ENCODE measurements at regions not wholly inside any gene's neighbourhood (a gene's known extent, or its start where the extent isn't known, plus 50 kb on each side); places are given as distances from the start of the nearest gene placed in this dataset.

DNA sequence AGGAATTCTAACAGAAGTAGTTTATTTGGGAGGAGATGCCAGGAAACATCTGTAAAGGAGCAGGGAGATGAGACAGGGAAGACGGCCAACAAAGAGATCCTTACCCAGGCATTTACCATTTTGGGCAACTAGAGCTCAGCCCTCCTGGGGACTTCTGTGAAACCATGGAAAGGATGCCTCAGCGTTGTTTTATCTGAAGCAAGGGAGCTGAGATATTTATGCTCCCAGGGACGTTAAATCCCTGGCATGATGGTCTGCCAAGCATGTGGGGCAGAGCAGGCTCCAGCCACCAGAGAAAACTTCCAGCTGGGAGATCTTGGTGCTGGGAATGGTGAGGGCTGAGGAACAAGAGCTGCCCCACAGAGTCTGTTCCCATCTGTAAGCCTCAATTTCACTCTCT is 114.8 kb upstream of the FOXF1 start:
- TF ChIP-seq, protein P1, sequence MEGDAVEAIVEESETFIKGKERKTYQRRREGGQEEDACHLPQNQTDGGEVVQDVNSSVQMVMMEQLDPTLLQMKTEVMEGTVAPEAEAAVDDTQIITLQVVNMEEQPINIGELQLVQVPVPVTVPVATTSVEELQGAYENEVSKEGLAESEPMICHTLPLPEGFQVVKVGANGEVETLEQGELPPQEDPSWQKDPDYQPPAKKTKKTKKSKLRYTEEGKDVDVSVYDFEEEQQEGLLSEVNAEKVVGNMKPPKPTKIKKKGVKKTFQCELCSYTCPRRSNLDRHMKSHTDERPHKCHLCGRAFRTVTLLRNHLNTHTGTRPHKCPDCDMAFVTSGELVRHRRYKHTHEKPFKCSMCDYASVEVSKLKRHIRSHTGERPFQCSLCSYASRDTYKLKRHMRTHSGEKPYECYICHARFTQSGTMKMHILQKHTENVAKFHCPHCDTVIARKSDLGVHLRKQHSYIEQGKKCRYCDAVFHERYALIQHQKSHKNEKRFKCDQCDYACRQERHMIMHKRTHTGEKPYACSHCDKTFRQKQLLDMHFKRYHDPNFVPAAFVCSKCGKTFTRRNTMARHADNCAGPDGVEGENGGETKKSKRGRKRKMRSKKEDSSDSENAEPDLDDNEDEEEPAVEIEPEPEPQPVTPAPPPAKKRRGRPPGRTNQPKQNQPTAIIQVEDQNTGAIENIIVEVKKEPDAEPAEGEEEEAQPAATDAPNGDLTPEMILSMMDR (IDR thresholded peaks at IDR 0.05) = no peak
- Mint-ChIP-seq H3K36me3 (ENCODE audit: unreplicated experiment) (no peaks in the 10 kb centered on the region), H3K4me1 (ENCODE audit: unreplicated experiment) (no peaks in the 10 kb centered on the region), H3K9me3 (ENCODE audit: unreplicated experiment) (no peaks in the 10 kb centered on the region), H3K27me3 (ENCODE audit: unreplicated experiment) (peaks cover 6% of the 10 kb centered on the region), H3K27ac (ENCODE audit: unreplicated experiment) (no peak overlapping the region), H3K4me3 (ENCODE audit: unreplicated experiment) (no peak overlapping the region)
- no peak for DNase-seq (ENCODE audit: extremely low spot score, unreplicated experiment)

DNA sequence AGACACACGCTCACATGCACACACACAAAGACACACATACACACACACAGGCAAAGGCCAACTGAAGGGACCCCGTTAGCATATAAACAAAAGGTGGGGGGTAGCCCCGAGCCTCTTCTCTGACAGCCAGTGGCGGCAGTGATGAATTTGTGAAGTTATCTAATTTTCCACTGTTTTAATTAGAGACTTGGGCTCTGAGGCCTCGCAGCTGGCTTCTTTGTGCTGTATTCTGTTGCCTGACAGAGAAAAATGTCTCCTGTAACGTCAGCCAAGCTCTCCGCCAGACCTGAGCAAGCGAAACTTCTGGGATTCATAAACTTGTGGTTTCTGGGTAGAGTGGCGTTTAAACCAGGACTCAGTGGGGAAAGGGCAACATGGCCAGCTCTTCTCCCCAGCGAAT is 113.9 kb upstream of the FOXF1 start:
- no peaks in the 10 kb centered on the region for H3K4me1 Mint-ChIP-seq (ENCODE audit: unreplicated experiment)
- H3K4me3 Mint-ChIP-seq (ENCODE audit: unreplicated experiment) = no peak overlapping the region
- no peaks in the 10 kb centered on the region for H3K36me3 Mint-ChIP-seq (ENCODE audit: unreplicated experiment)
- no peaks in the 10 kb centered on the region for H3K9me3 Mint-ChIP-seq (ENCODE audit: unreplicated experiment)
- no peak overlapping the region for H3K27ac Mint-ChIP-seq (ENCODE audit: unreplicated experiment)
- TF ChIP-seq, protein P1 (IDR thresholded peaks at IDR 0.05) = no peak
- H3K27me3 Mint-ChIP-seq (ENCODE audit: unreplicated experiment) = peaks cover 6% of the 10 kb centered on the region
- DNase-seq (ENCODE audit: extremely low spot score, unreplicated experiment) = no peak

DNA sequence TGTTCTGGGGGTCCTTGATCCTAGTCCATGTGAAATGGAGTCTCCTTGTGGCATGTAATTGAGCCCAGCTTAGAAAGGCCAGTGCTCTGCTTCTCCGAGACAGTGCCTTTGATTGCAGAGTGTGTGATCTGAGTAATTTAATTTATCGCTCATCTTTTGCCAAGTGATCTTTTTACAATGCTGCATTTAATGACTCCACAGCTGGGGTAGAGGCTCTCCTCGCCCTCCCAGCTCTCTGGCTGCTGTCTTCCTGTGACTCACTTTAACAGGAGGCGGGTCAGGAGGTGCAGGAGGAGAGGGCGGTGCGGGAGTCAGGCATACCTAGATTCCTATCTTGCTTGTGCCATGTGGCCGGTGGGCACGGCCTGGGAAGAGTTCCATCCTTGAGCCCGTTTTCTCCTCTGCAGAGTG is 113.4 kb upstream of the FOXF1 start:
- no peak for DNase-seq (ENCODE audit: extremely low spot score, unreplicated experiment)
- Mint-ChIP-seq H3K4me1 (ENCODE audit: unreplicated experiment) (no peaks in the 10 kb centered on the region), H3K27ac (ENCODE audit: unreplicated experiment) (no peak overlapping the region), H3K9me3 (ENCODE audit: unreplicated experiment) (no peaks in the 10 kb centered on the region), H3K27me3 (ENCODE audit: unreplicated experiment) (peaks cover 10% of the 10 kb centered on the region), H3K4me3 (ENCODE audit: unreplicated experiment) (no peak overlapping the region), H3K36me3 (ENCODE audit: unreplicated experiment) (no peaks in the 10 kb centered on the region)
- TF ChIP-seq, protein P1 (IDR thresholded peaks at IDR 0.05) = no peak

DNA sequence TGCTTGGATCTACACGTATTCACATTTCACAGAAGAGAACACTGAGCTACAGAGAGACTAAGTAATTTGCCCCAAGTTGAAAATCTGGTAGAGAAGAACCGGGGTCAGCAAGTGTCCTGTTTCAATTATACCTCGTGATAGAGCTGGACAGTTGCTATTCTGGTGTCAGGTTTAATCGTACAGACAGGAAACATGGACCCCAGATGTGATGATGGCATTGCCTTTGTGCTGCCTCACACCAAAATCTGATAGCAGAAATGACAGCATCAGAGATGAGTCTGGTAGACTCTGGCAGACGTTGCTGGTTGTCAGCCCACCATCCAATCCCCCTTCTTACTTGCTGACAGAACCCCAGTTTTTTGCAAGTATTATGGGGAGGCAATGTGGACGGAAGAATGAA is 112.1 kb upstream of the FOXF1 start:
- no peak for DNase-seq (ENCODE audit: extremely low spot score, unreplicated experiment)
- H3K36me3 Mint-ChIP-seq (ENCODE audit: unreplicated experiment) = no peaks in the 10 kb centered on the region
- TF ChIP-seq, protein P1 (IDR thresholded peaks at IDR 0.05) = no peak
- H3K4me1 Mint-ChIP-seq (ENCODE audit: unreplicated experiment) = no peaks in the 10 kb centered on the region
- no peaks in the 10 kb centered on the region for H3K9me3 Mint-ChIP-seq (ENCODE audit: unreplicated experiment)
- peaks cover 12% of the 10 kb centered on the region for H3K27me3 Mint-ChIP-seq (ENCODE audit: unreplicated experiment)
- no peak overlapping the region for H3K4me3 Mint-ChIP-seq (ENCODE audit: unreplicated experiment)
- H3K27ac Mint-ChIP-seq (ENCODE audit: unreplicated experiment) = no peak overlapping the region

DNA sequence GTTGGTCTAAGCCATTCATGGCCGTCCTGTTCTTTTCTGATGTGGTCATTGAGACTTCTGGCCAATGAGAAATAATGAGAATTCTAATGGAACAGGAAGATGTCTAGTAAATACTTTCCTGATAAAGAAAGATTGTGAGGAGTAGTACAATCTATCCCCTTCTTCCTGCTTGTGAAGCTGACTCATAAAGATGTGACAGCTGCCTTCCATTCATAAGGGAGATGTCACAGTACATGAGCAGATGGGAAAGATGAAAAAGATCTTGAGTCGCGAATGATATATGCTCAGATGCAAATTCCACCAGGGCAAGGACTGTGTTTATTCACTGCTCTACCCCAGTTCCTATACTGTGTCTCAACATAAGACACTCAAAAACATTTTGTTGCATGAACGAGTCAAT is 111.7 kb upstream of the FOXF1 start:
- no peak overlapping the region for H3K4me3 Mint-ChIP-seq (ENCODE audit: unreplicated experiment)
- no peaks in the 10 kb centered on the region for H3K9me3 Mint-ChIP-seq (ENCODE audit: unreplicated experiment)
- no peaks in the 10 kb centered on the region for H3K36me3 Mint-ChIP-seq (ENCODE audit: unreplicated experiment)
- DNase-seq (ENCODE audit: extremely low spot score, unreplicated experiment) = no peak
- H3K27me3 Mint-ChIP-seq (ENCODE audit: unreplicated experiment) = peaks cover 13% of the 10 kb centered on the region
- no peak overlapping the region for H3K27ac Mint-ChIP-seq (ENCODE audit: unreplicated experiment)
- H3K4me1 Mint-ChIP-seq (ENCODE audit: unreplicated experiment) = no peaks in the 10 kb centered on the region
- TF ChIP-seq, protein P1 (IDR thresholded peaks at IDR 0.05) = no peak
